B cell (primary cell): ENCODE measurements at regions not wholly inside any gene's neighbourhood (a gene's known extent, or its start where the extent isn't known, plus 50 kb on each side); places are given as distances from the start of the nearest gene placed in this dataset.

Experiments
- ATAC-seq: fragments of 200-7000 bp; cut with Tn5 transposase; one replicate; pipeline ENCODE4 v1.10.0; 2021; ENCODE audit warnings: low read depth, mild to moderate bottlenecking, moderate number of reproducible peaks, moderate library complexity
- CTCF ChIA-PET: fragments of 350-600 bp; sonication (Branson Sonifier 250); formaldehyde crosslinking; loops from one replicate; lab custom pipeline; 2021; ENCODE audit warnings: antibody characterized with exemption, inconsistent platforms; lab: Charles Lee
- POLR2A ChIA-PET: fragments of 350-600 bp; sonication (Branson Sonifier 250); formaldehyde crosslinking; loops from one replicate; lab custom pipeline; 2021; ENCODE audit warnings: antibody characterized with exemption; lab: Charles Lee
- DNase-seq: peaks from one replicate; pipeline ENCODE4 v3.0.0; 2013
- H2AFZ ChIP-seq: 2 replicates; pipeline ENCODE4 v1.6.1; 2012; ENCODE audit warnings: mild to moderate bottlenecking, low read depth, low read length; ENCODE audit not compliant: insufficient read depth, poor library complexity, severe bottlenecking
- H3K27ac ChIP-seq, 2 donors: 1 replicate in 1 of 2; 2 replicates in 1 of 2; pipeline ENCODE4 v1.5.1; 2012 to 2013; ENCODE audit warnings: low read length in 2 of 2, mild to moderate bottlenecking in 2 of 2, moderate library complexity in 1 of 2
- H3K27me3 ChIP-seq, 4 experiments: fragments of 200-600 bp in 1 of 4; sonication (generic) in 1 of 4; replicated peaks in 1 of 4; 1 replicate in 2 of 4; 2 replicates in 2 of 4; pipeline versions ENCODE4 v1.6.1 to v1.7.0; 2013 to 2016; ENCODE audit warnings: low read length in 3 of 4, mild to moderate bottlenecking in 2 of 4, mixed read lengths in 1 of 4, moderate library complexity in 1 of 4; ENCODE audit not compliant: insufficient read depth in 4 of 4, control insufficient read depth in 3 of 4; ENCODE audit errors: control extremely low read depth in 1 of 4
- H3K36me3 ChIP-seq, 2 experiments: replicated peaks in 1 of 2; 1 replicate in 1 of 2; 2 replicates in 1 of 2; pipeline versions ENCODE4 v1.6.1 to v1.7.1; 2013; ENCODE audit warnings: low read length in 1 of 2; ENCODE audit not compliant: insufficient read depth in 2 of 2, control insufficient read depth in 1 of 2; ENCODE audit errors: control extremely low read depth in 1 of 2, extremely low read depth in 1 of 2
- H3K4me1 ChIP-seq, 2 donors: fragments of 200-600 bp in 1 of 2; sonication (generic) in 1 of 2; 1 replicate in 1 of 2; 2 replicates in 1 of 2; pipeline versions ENCODE4 v1.5.1 to v1.6.1; 2013 to 2017; ENCODE audit warnings: low read length in 2 of 2; ENCODE audit not compliant: control insufficient read depth in 2 of 2, insufficient read depth in 2 of 2
- H3K4me2 ChIP-seq: replicated peaks from 2 replicates; pipeline ENCODE3; 2012; ENCODE audit warnings: mild to moderate bottlenecking, low read depth, low read length; ENCODE audit not compliant: poor library complexity, severe bottlenecking
- H3K4me3 ChIP-seq, 5 experiments: fragments of 200-600 bp in 1 of 5; sonication (generic) in 1 of 5; 1 replicate in 3 of 5; 2 replicates in 2 of 5; pipeline versions ENCODE4 v1.5.1 to v1.7.0; 2011 to 2016; ENCODE audit warnings: low read length in 4 of 5, mild to moderate bottlenecking in 4 of 5, low read depth in 2 of 5, control low read depth in 1 of 5, moderate library complexity in 1 of 5; ENCODE audit not compliant: insufficient read depth in 1 of 5; ENCODE audit errors: control extremely low read depth in 1 of 5, extremely low read depth in 1 of 5
- H3K79me2 ChIP-seq: fragments of 200-600 bp; sonication (generic); one replicate; pipeline ENCODE4 v1.6.0; 2016; ENCODE audit warnings: low read length; ENCODE audit not compliant: control insufficient read depth, insufficient read depth
- H3K9ac ChIP-seq: fragments of 200-600 bp; sonication (generic); 2 replicates; pipeline ENCODE4 v1.6.1; 2017; ENCODE audit warnings: mild to moderate bottlenecking, low read length, moderate library complexity
- H3K9me3 ChIP-seq, 3 donors: one replicate each; pipeline versions ENCODE4 v1.6.1 to v1.7.1; 2013; ENCODE audit warnings: low read length in 2 of 3; ENCODE audit not compliant: control insufficient read depth in 2 of 3, insufficient read depth in 1 of 3; ENCODE audit errors: control extremely low read depth in 1 of 3
- H4K20me1 ChIP-seq: 2 replicates; pipeline ENCODE4 v1.6.0; 2012; ENCODE audit warnings: mild to moderate bottlenecking, low read length; ENCODE audit not compliant: insufficient read depth, control insufficient read depth, poor library complexity, severe bottlenecking
- H3K27ac Mint-ChIP-seq: one replicate; pipeline ENCODE4 v1.8.0; 2021; ENCODE audit warnings: mixed read lengths
- H3K27me3 Mint-ChIP-seq: one replicate; pipeline ENCODE4 v1.8.0; 2021; ENCODE audit warnings: mixed read lengths
- H3K4me1 Mint-ChIP-seq: one replicate; pipeline ENCODE4 v1.8.0; 2021; ENCODE audit warnings: mixed read lengths
- H3K4me3 Mint-ChIP-seq: one replicate; pipeline ENCODE4 v1.8.0; 2021; ENCODE audit warnings: mixed read lengths
- H3K9me3 Mint-ChIP-seq: one replicate; pipeline ENCODE4 v1.8.0; 2022; ENCODE audit warnings: mixed read lengths; ENCODE audit not compliant: insufficient read depth
- EZH2 ChIP-seq: IDR thresholded peaks from 2 replicates; pipeline ENCODE4 v1.6.1; 2012; ENCODE audit warnings: borderline replicate concordance, low read depth, mild to moderate bottlenecking, moderate library complexity, low read length; ENCODE audit not compliant: insufficient read depth, poor library complexity, severe bottlenecking
- WGBS: methylation state at CpG from one replicate; pipeline ENCODE4 v1.1.5; 2013; ENCODE audit warnings: missing lambda C conversion rate; ENCODE audit not compliant: insufficient coverage; 5-methylcytosine and 5-hydroxymethylcytosine counted together
- intact Hi-C: fragments of 100-400 bp; cut with micrococcal nuclease; formaldehyde crosslinking; loops from one replicate; pipeline ENCODE4 v1.10.0; 2022
- TF ChIP-seq, protein P1 (sequence below): fragments of 200-600 bp; IDR thresholded peaks from one replicate; pipeline ENCODE4 v1.8.0; 2022; ENCODE audit warnings: antibody characterized with exemption, mild to moderate bottlenecking

DNA sequence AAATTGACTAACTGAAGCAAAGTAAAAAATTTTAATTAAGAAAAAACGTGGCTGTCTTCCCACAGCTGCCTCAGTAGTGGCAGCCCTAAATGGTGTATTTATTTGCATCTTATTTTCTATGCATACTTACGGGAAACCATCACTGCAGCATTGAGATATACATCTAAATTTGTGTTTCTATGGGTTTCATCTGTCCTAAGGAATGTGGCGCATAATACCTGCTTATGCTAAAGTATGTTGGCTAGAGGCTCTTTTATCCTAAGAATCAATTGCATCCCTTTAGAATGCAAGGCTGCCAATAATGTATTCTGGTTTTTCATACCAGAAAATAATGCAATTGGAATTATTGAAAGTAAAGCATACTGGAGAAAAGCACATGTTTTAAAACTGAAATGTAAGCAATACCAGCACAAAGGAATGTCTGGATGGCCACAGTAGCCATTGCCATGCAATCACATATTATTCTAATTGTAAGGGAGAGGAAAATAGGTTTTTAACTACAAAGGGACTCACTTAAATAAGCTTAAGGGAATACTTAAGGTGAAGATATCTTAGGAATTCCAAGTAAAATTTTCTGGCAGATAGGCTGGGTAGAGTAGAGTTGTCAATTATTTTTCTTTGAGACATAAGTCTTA lies 834.5 kb upstream of the NECTIN3 start:
- ChIA-PET CTCF (no interaction called here), POLR2A (no interaction called here)
- no peak for ATAC-seq
- Histone ChIP-seq H2AFZ (no peak overlapping the region), H3K9ac (no peak overlapping the region), H4K20me1 (no peaks in the 10 kb centered on the region), H3K27me3 (no peaks in the 10 kb centered on the region), H3K79me2 (no peaks in the 10 kb centered on the region), H3K4me2 (no peak overlapping the region), H3K4me3 (no peak overlapping the region), H3K4me1 (no peaks in the 10 kb centered on the region), H3K9me3 (no peaks in the 10 kb centered on the region), H3K27ac (no peak overlapping the region), H3K36me3 (no peaks in the 10 kb centered on the region)
- Mint-ChIP-seq H3K4me3 (no peak overlapping the region), H3K9me3 (peaks cover 5% of the 10 kb centered on the region), H3K4me1 (no peaks in the 10 kb centered on the region), H3K27me3 (no peaks in the 10 kb centered on the region), H3K27ac (no peak overlapping the region)
- intact Hi-C loops = no loop called here
- DNase-seq = no peak
- WGBS = no CpG with 5 or more reads among the region's 3 CpGs
- TF ChIP-seq, protein P1, sequence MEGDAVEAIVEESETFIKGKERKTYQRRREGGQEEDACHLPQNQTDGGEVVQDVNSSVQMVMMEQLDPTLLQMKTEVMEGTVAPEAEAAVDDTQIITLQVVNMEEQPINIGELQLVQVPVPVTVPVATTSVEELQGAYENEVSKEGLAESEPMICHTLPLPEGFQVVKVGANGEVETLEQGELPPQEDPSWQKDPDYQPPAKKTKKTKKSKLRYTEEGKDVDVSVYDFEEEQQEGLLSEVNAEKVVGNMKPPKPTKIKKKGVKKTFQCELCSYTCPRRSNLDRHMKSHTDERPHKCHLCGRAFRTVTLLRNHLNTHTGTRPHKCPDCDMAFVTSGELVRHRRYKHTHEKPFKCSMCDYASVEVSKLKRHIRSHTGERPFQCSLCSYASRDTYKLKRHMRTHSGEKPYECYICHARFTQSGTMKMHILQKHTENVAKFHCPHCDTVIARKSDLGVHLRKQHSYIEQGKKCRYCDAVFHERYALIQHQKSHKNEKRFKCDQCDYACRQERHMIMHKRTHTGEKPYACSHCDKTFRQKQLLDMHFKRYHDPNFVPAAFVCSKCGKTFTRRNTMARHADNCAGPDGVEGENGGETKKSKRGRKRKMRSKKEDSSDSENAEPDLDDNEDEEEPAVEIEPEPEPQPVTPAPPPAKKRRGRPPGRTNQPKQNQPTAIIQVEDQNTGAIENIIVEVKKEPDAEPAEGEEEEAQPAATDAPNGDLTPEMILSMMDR = no peak
- TF ChIP-seq EZH2 = no peak

DNA sequence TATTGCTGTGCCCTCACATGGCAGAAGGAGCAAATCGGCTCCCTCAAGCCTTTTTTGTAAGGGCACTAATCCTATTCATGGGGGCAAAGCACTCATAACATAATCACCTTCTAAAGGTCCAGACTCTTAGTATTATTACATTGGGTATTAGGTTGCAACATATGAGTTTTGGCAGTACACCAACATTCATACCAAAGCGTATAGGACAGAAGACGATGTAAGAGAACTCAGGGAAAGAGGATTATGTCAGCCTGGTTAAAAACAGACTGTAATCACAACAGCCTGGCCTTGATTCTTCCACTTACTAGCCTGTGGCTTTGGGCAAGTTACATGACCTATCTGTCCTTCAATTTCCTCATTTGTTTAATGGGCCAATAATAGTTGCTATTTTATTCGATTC lies 828.5 kb upstream of the NECTIN3 start:
- Mint-ChIP-seq H3K27ac (no peak overlapping the region), H3K27me3 (no peaks in the 10 kb centered on the region)
- intact Hi-C loops = no loop called here

More for the DNA sequence above, 828.5 kb upstream of the NECTIN3 start:
- no peak overlapping the region for H3K4me2 ChIP-seq
- no peak overlapping the region for H3K4me3 ChIP-seq
- DNase-seq = no peak
- no CpG with 5 or more reads among the region's 4 CpGs for WGBS
- Mint-ChIP-seq H3K4me3 (no peak overlapping the region), H3K4me1 (no peaks in the 10 kb centered on the region), H3K9me3 (peaks cover 5% of the 10 kb centered on the region)
- ChIA-PET CTCF (no interaction called here), POLR2A (no interaction called here)
- H3K79me2 ChIP-seq = no peaks in the 10 kb centered on the region
- no peaks in the 10 kb centered on the region for H3K9me3 ChIP-seq
- no peak overlapping the region for H3K27ac ChIP-seq
- no peak overlapping the region for H2AFZ ChIP-seq
- no peaks in the 10 kb centered on the region for H3K27me3 ChIP-seq
- no peaks in the 10 kb centered on the region for H3K4me1 ChIP-seq
- H3K9ac ChIP-seq = no peak overlapping the region
- ATAC-seq = no peak
- no peaks in the 10 kb centered on the region for H3K36me3 ChIP-seq
- no peak for TF ChIP-seq EZH2
- TF ChIP-seq, protein P1 = no peak
- H4K20me1 ChIP-seq = no peaks in the 10 kb centered on the region
